GM19043 (cell line): ENCODE measurements at regions not wholly inside any gene's neighbourhood (a gene's known extent, or its start where the extent isn't known, plus 50 kb on each side); places are given as distances from the start of the nearest gene placed in this dataset.
"Not testable (repeated sequence)": the region's sequence is repeated elsewhere in the genome, so short reads cannot be mapped to it uniquely, and the experiment has no call there.

Experiments
- ATAC-seq: cut with Tn5 transposase; IDR thresholded peaks from one replicate; pipeline ENCODE4 v1.9.1; 2021; ENCODE audit warnings: low read depth; ENCODE audit not compliant: unreplicated experiment

- no peak for ATAC-seq
These were observed 290.1 kb upstream of the KIAA1217 start for GRCh38 chr10:23918839-23919238.

- no peak for ATAC-seq
These were observed 281.2 kb upstream of the KIAA1217 start for GRCh38 chr10:23927576-23928325.

- not testable (repeated sequence) for ATAC-seq
These were observed 274.9 kb upstream of the KIAA1217 start for GRCh38 chr10:23934023-23934422.

- ATAC-seq, result no peak
These were observed 263.1 kb upstream of the KIAA1217 start for GRCh38 chr10:23945845-23946244.

- ATAC-seq, result no peak
These were observed 257.1 kb upstream of the KIAA1217 start for GRCh38 chr10:23951841-23952240.

- ATAC-seq, result no peak
These were observed 253.3 kb upstream of the KIAA1217 start for GRCh38 chr10:23955456-23956225.

- ATAC-seq, result no peak
These were observed 243.8 kb upstream of the KIAA1217 start for GRCh38 chr10:23965123-23965522.

- ATAC-seq, result no peak
These were observed 243.1 kb upstream of the KIAA1217 start for GRCh38 chr10:23965880-23966279.

GRCh38 chr10:23966504-23967051 is 242.4 kb upstream of the KIAA1217 start:
- no peak for ATAC-seq

GRCh38 chr10:23968301-23968700 is 240.6 kb upstream of the KIAA1217 start:
- ATAC-seq, result no peak

- ATAC-seq, result no peak
These were observed 234.1 kb upstream of the KIAA1217 start for GRCh38 chr10:23974746-23975272.

GRCh38 chr10:23975431-23975830 is 233.5 kb upstream of the KIAA1217 start:
- ATAC-seq, result no peak

- ATAC-seq, result no peak
These were observed 232.7 kb upstream of the KIAA1217 start for GRCh38 chr10:23976275-23976674.

GRCh38 chr10:23978317-23978716 is 230.6 kb upstream of the KIAA1217 start:
- ATAC-seq, result no peak

- ATAC-seq, result no peak
These were observed 228.8 kb upstream of the KIAA1217 start for GRCh38 chr10:23980094-23980493.

GRCh38 chr10:23981520-23982309 is 227.2 kb upstream of the KIAA1217 start:
- ATAC-seq, result no peak

- ATAC-seq, result not testable (repeated sequence)
These were observed 224.5 kb upstream of the KIAA1217 start for GRCh38 chr10:23984405-23984804.

- no peak for ATAC-seq
These were observed 220.9 kb upstream of the KIAA1217 start for GRCh38 chr10:23988006-23988405.

GRCh38 chr10:23994459-23995046 is 214.4 kb upstream of the KIAA1217 start:
- ATAC-seq, result peak; percentile 77

- no peak for ATAC-seq
These were observed 209.5 kb upstream of the KIAA1217 start for GRCh38 chr10:23999445-23999844.
